HL-60/S4 (cell line): ENCODE measurements at regions not wholly inside any gene's neighbourhood (a gene's known extent, or its start where the extent isn't known, plus 50 kb on each side); places are given as distances from the start of the nearest gene placed in this dataset.

Experiments used
- in situ Hi-C: fragments of 300-500 bp; cut with MboI; formaldehyde crosslinking; loops from 2 replicates; pipeline ENCODE4 v1.14.3; 2022; ENCODE audit warnings: low sequenced_read_pairs

- in situ Hi-C loops, result no loop called here
Observed at GRCh38 chr4:163863082-163863481, 368.6 kb downstream of the TMA16 start.

- in situ Hi-C loops, result no loop called here
Observed at GRCh38 chr4:163865010-163865409, 370.5 kb downstream of the TMA16 start.

- in situ Hi-C loops, result no loop called here
Observed at GRCh38 chr4:163866728-163867315, 372.3 kb downstream of the TMA16 start.

- in situ Hi-C loops, result no loop called here
Observed at GRCh38 chr4:163868445-163868844, 374.0 kb downstream of the TMA16 start.

GRCh38 chr4:163871078-163871477 lies 376.6 kb downstream of the TMA16 start:
- in situ Hi-C loops, result no loop called here

- in situ Hi-C loops, result no loop called here
Observed at GRCh38 chr4:163875327-163875726, 380.8 kb downstream of the TMA16 start.

- in situ Hi-C loops, result no loop called here
Observed at GRCh38 chr4:163878336-163879121, 384.0 kb downstream of the TMA16 start.

- in situ Hi-C loops, result no loop called here
Observed at GRCh38 chr4:163892417-163892816, 397.9 kb downstream of the TMA16 start.

- in situ Hi-C loops, result no loop called here
Observed at GRCh38 chr4:163895378-163896005, 401.0 kb downstream of the TMA16 start.

GRCh38 chr4:163901319-163901718 lies 406.8 kb downstream of the TMA16 start:
- in situ Hi-C loops, result no loop called here

- in situ Hi-C loops, result no loop called here
Observed at GRCh38 chr4:163902417-163902816, 407.9 kb downstream of the TMA16 start.

GRCh38 chr4:163911891-163912290 lies 417.4 kb downstream of the TMA16 start:
- in situ Hi-C loops, result no loop called here

GRCh38 chr4:163913571-163913970 lies 419.1 kb downstream of the TMA16 start:
- in situ Hi-C loops, result no loop called here

GRCh38 chr4:163915896-163916295 lies 421.4 kb downstream of the TMA16 start:
- in situ Hi-C loops, result no loop called here

GRCh38 chr4:163920426-163920825 lies 425.9 kb downstream of the TMA16 start:
- in situ Hi-C loops, result no loop called here

- in situ Hi-C loops, result no loop called here
Observed at GRCh38 chr4:163922302-163922701, 427.8 kb downstream of the TMA16 start.

GRCh38 chr4:163923092-163923491 lies 428.6 kb downstream of the TMA16 start:
- in situ Hi-C loops, result no loop called here

GRCh38 chr4:163930086-163930485 lies 435.6 kb downstream of the TMA16 start:
- in situ Hi-C loops, result no loop called here

- in situ Hi-C loops, result no loop called here
Observed at GRCh38 chr4:163932504-163932903, 438.0 kb downstream of the TMA16 start.

GRCh38 chr4:163939597-163939996 lies 445.1 kb downstream of the TMA16 start:
- in situ Hi-C loops, result no loop called here

- in situ Hi-C loops, result no loop called here
Observed at GRCh38 chr4:163941221-163941905, 446.9 kb downstream of the TMA16 start.
